GM12872 (cell line): ENCODE measurements at regions not wholly inside any gene's neighbourhood (a gene's known extent, or its start where the extent isn't known, plus 50 kb on each side); places are given as distances from the start of the nearest gene placed in this dataset.

Experiments used
- TF ChIP-seq, protein P1 (sequence below): IDR thresholded peaks from 3 replicates; pipeline ENCODE4 v1.5.1; 2011; ENCODE audit warnings: low read depth, mild to moderate bottlenecking, low read length, moderate library complexity; ENCODE audit not compliant: insufficient read depth

- TF ChIP-seq, protein P1, sequence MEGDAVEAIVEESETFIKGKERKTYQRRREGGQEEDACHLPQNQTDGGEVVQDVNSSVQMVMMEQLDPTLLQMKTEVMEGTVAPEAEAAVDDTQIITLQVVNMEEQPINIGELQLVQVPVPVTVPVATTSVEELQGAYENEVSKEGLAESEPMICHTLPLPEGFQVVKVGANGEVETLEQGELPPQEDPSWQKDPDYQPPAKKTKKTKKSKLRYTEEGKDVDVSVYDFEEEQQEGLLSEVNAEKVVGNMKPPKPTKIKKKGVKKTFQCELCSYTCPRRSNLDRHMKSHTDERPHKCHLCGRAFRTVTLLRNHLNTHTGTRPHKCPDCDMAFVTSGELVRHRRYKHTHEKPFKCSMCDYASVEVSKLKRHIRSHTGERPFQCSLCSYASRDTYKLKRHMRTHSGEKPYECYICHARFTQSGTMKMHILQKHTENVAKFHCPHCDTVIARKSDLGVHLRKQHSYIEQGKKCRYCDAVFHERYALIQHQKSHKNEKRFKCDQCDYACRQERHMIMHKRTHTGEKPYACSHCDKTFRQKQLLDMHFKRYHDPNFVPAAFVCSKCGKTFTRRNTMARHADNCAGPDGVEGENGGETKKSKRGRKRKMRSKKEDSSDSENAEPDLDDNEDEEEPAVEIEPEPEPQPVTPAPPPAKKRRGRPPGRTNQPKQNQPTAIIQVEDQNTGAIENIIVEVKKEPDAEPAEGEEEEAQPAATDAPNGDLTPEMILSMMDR, result peak; percentile 83
Observed at GRCh38 chr4:128454281-128454871, 166.8 kb upstream of the PGRMC2 start.

DNA sequence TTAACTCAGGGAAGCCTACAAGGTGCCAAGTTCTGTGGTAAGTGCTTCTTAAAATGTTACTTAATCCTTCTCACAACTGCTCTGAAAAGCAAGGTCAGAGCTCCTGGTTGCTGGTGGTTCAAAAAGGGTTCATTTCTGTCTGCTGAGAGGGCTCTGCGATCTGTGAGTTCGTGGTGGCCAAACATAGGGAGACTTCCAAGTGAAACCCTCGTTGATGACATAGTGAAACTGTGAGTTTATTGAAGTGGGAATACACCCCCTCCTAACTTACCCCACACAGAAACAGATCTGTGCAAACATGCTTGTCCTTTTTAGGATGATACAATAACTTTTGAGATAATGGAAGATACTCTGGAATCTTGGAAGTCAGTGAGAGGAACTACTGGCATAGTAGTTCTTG is 164.8 kb upstream of the PGRMC2 start:
- TF ChIP-seq, protein P1, result no peak

GRCh38 chr4:128451270-128451905 is 163.8 kb upstream of the PGRMC2 start:
- TF ChIP-seq, protein P1, result no peak

DNA sequence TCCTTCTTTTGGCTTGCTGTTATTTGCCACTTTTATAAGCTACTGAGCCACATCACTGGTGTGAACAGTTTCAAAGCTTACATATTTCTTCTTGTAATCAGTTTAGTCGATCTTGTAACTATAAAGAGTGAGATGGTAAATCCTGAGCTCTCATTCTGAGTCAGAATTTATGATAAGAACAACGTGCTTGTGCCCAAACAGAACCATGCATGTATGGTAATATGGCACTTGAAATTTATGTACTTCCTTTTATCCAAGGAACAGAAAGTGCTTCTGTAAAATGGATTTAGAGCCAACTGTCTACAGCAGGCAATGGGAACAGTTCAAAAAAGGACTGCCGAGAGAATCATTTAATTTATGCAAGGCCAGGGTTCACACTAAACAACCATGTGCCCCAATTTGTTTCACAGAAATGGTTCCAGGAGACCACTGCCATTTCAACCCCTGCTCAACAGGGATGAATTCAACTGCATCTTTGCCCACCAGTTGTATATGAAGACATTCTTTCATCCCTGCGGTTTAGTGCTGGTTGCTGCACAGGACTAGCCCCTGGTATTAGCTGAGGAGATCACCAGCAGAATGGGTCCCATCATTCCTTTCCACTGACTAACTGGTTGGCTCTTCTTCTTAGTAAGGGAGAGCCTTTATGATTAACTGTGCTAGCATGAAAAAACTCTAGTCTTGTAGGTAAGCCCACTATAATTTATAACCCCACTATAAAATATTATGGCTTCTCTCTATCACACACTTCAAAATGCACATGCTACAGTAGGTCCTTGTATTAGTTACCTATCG is 162.9 kb upstream of the PGRMC2 start:
- TF ChIP-seq, protein P1, result no peak

- TF ChIP-seq, protein P1, result no peak
Observed at GRCh38 chr4:128449251-128449650, 161.6 kb upstream of the PGRMC2 start.

DNA sequence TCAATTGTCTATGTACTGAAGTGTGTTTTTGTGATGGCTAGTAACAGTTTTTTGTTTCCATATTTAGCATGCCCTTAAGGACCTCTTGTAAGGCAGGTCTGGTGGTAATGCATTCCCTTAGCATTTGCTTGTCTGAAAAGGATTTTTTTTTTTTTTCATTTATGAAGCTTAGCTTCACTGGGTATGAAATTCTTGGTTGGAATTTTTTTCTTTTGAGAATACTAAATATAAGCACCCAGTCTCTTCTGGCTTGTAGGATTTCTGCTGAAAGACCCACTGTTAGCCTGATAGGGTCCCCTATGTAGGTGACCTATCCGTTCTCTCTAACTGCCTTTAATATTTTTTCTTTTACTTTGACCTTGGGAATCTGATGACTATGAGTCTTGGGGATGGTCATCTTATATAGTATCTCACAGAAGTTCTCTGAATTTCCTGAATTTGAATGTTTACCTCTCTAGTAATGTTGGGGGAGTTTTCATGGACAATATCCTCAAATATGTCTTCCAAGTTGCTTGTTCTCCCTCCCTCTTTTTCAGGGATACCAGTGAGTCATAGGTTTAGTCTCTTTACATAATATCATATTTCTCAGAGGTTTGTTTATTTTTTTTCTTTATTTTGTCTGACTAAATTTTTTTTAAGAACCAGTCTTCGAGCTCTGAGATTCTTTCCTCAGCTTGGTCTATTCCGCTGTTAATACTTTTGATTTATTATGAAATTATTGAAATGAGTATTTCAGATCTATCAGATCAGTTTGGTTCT is 157.1 kb upstream of the PGRMC2 start:
- TF ChIP-seq, protein P1, result no peak

DNA sequence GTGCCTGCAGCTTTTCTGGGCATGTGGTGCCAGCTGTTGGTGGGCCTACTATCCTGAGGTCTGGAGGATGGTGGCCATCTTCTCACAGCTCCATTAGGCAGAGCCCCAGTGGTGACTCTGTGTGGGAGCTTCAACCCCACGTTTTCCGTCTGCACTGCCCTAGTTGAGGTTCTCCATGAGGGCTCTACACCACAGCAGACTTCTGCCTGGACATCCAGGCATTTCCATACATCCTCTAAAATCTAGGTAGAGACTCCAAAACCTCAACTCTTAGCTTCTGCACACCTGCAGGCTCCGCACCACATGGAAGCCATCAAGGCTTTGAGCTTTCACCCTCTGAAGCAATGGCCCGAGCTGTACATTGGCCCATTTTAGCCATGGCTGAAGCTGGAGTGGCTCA is 153.3 kb upstream of the PGRMC2 start:
- TF ChIP-seq, protein P1, result no peak
